SU-DHL-6 (cell line): ENCODE measurements at regions not wholly inside any gene's neighbourhood (a gene's known extent, or its start where the extent isn't known, plus 50 kb on each side); places are given as distances from the start of the nearest gene placed in this dataset.

Experiments
- H2AFZ ChIP-seq: fragments of 200-600 bp; sonication (generic); 2 replicates; pipeline ENCODE4 v1.6.1; 2014; ENCODE audit warnings: low read depth, mild to moderate bottlenecking, moderate library complexity, mixed read lengths, antibody characterized with exemption, low read length; ENCODE audit not compliant: severe bottlenecking
- H3F3A ChIP-seq: fragments of 200-600 bp; shearing (Covaris generic); 2 replicates; pipeline ENCODE4 v1.6.0; 2016; ENCODE audit warnings: antibody characterized with exemption, mild to moderate bottlenecking; ENCODE audit not compliant: insufficient read depth
- H3K27ac ChIP-seq: fragments of 200-600 bp; sonication (generic); 2 replicates; pipeline ENCODE4 v1.5.1; 2016; ENCODE audit warnings: low read depth, mild to moderate bottlenecking, low read length, moderate library complexity, mixed read lengths
- H3K27me3 ChIP-seq: fragments of 200-600 bp; sonication (generic), shearing (Covaris generic); 2 replicates; pipeline ENCODE4 v1.6.0; 2014; ENCODE audit warnings: mild to moderate bottlenecking, low read length
- H3K36me3 ChIP-seq: fragments of 200-600 bp; sonication (generic); 2 replicates; pipeline ENCODE4 v1.6.1; 2014; ENCODE audit warnings: mild to moderate bottlenecking, low read length, mixed read lengths
- H3K4me2 ChIP-seq: fragments of 300-600, 200-600 bp; shearing (Covaris generic), sonication (generic); 2 replicates; pipeline ENCODE4 v1.6.0; 2014; ENCODE audit warnings: low read length, low read depth, mild to moderate bottlenecking; ENCODE audit not compliant: poor library complexity, severe bottlenecking
- H3K4me3 ChIP-seq: fragments of 200-600 bp; sonication (generic); 2 replicates; pipeline ENCODE4 v1.5.1; 2014; ENCODE audit warnings: antibody characterized with exemption, low read length, mild to moderate bottlenecking, mixed read lengths; ENCODE audit not compliant: insufficient read depth, poor library complexity, severe bottlenecking
- H3K79me2 ChIP-seq: fragments of 200-600 bp; sonication (generic); 2 replicates; pipeline ENCODE4 v1.6.1; 2014; ENCODE audit warnings: mild to moderate bottlenecking, low read length, moderate library complexity; ENCODE audit not compliant: insufficient read depth
- H3K9ac ChIP-seq: fragments of 200-600 bp; sonication (generic); 2 replicates; pipeline ENCODE4 v1.7.0; 2014; ENCODE audit warnings: mild to moderate bottlenecking, low read length
- H3K9me2 ChIP-seq: fragments of 200-600 bp; sonication (generic); replicated peaks from 2 replicates; pipeline ENCODE4 v1.6.1; 2014; ENCODE audit warnings: low read length; ENCODE audit not compliant: insufficient read depth
- H3K9me3 ChIP-seq: fragments of 200-600 bp; sonication (generic); 2 replicates; pipeline ENCODE4 v1.6.1; 2014; ENCODE audit warnings: low read length, mixed read lengths; ENCODE audit not compliant: insufficient read depth
- H4K20me1 ChIP-seq: fragments of 200-600 bp; sonication (generic); 2 replicates; pipeline ENCODE4 v1.6.1; 2014; ENCODE audit warnings: low read depth, mild to moderate bottlenecking, antibody characterized with exemption, low read length, moderate library complexity, mixed read lengths
- CTCF ChIP-seq: fragments of 200-600 bp; sonication (generic); IDR thresholded peaks from one replicate; pipeline ENCODE4 v1.5.1; 2017; ENCODE audit warnings: antibody characterized with exemption, mild to moderate bottlenecking, low read length, moderate library complexity; ENCODE audit not compliant: insufficient read depth, poor library complexity, severe bottlenecking
- EZH2phosphoT487 ChIP-seq: fragments of 200-600 bp; sonication (generic), shearing (Covaris generic); conservative IDR thresholded peaks from 2 replicates; pipeline ENCODE4 v1.6.1; 2018; ENCODE audit warnings: mild to moderate bottlenecking, antibody characterized with exemption, low read length, moderate library complexity, mixed read lengths

- no peaks in the 10 kb centered on the region for H3K36me3 ChIP-seq
- H3K4me2 ChIP-seq = no peak overlapping the region
- no peaks in the 10 kb centered on the region for H3K9me2 ChIP-seq
- no peaks in the 10 kb centered on the region for H3K27me3 ChIP-seq
- TF ChIP-seq CTCF (no peak), EZH2phosphoT487 (no peak)
- H3K27ac ChIP-seq = no peak overlapping the region
- no peak overlapping the region for H2AFZ ChIP-seq
- H3K9ac ChIP-seq = no peak overlapping the region
- no peak overlapping the region for H3K4me3 ChIP-seq
- no peaks in the 10 kb centered on the region for H3F3A ChIP-seq
- H4K20me1 ChIP-seq = no peaks in the 10 kb centered on the region
- no peaks in the 10 kb centered on the region for H3K79me2 ChIP-seq
- H3K9me3 ChIP-seq = no peaks in the 10 kb centered on the region
Observed at GRCh38 chr2:18987592-18988073, 370.8 kb downstream of the OSR1 start.

GRCh38 chr2:18987016-18987415 lies 371.4 kb downstream of the OSR1 start:
- Histone ChIP-seq H3K4me2 (no peak overlapping the region), H4K20me1 (no peaks in the 10 kb centered on the region), H3F3A (no peaks in the 10 kb centered on the region), H3K9ac (no peak overlapping the region), H3K9me3 (no peaks in the 10 kb centered on the region), H3K9me2 (no peaks in the 10 kb centered on the region), H3K27ac (no peak overlapping the region), H3K36me3 (no peaks in the 10 kb centered on the region), H3K79me2 (no peaks in the 10 kb centered on the region), H3K27me3 (no peaks in the 10 kb centered on the region), H3K4me3 (no peak overlapping the region), H2AFZ (no peak overlapping the region)
- TF ChIP-seq EZH2phosphoT487 (no peak), CTCF (no peak)

GRCh38 chr2:18986046-18986445 lies 372.4 kb downstream of the OSR1 start:
- Histone ChIP-seq H4K20me1 (no peaks in the 10 kb centered on the region), H3K9ac (no peak overlapping the region), H3K9me3 (no peaks in the 10 kb centered on the region), H3K9me2 (no peaks in the 10 kb centered on the region), H3K27me3 (no peaks in the 10 kb centered on the region), H2AFZ (no peak overlapping the region), H3K79me2 (no peaks in the 10 kb centered on the region), H3F3A (no peaks in the 10 kb centered on the region), H3K4me2 (no peak overlapping the region), H3K4me3 (no peak overlapping the region), H3K36me3 (no peaks in the 10 kb centered on the region), H3K27ac (no peak overlapping the region)
- TF ChIP-seq CTCF (no peak), EZH2phosphoT487 (no peak)
